Stimulated activated CD4-positive, alpha-beta T cell treated with anti-CD3 and anti-CD28 coated beads, Interleukin-4, amount 100 ng/mL, for 4 hours (primary cell): ENCODE measurements at regions not wholly inside any gene's neighbourhood (a gene's known extent, or its start where the extent isn't known, plus 50 kb on each side); places are given as distances from the start of the nearest gene placed in this dataset.
"Not testable (repeated sequence)": the region's sequence is repeated elsewhere in the genome, so short reads cannot be mapped to it uniquely, and the experiment has no call there.

Experiments
- DNase-seq, 2 experiments: peaks; one replicate each; pipeline ENCODE4 v3.0.0-alpha.2; 2020

GRCh38 chr18:15071311-15071710, 323.3 kb downstream of the ANKRD30B start:
- not testable (repeated sequence) for DNase-seq
